Activated CD4-positive, alpha-beta T cell treated with anti-CD3 and anti-CD28 coated beads, Interleukin-2, amount 50 U/mL, for 16 hours (primary cell): ENCODE measurements at regions not wholly inside any gene's neighbourhood (a gene's known extent, or its start where the extent isn't known, plus 50 kb on each side); places are given as distances from the start of the nearest gene placed in this dataset.

Experiments used
- DNase-seq: peaks from one replicate; pipeline ENCODE4 v3.0.0-alpha.2; 2020

DNA sequence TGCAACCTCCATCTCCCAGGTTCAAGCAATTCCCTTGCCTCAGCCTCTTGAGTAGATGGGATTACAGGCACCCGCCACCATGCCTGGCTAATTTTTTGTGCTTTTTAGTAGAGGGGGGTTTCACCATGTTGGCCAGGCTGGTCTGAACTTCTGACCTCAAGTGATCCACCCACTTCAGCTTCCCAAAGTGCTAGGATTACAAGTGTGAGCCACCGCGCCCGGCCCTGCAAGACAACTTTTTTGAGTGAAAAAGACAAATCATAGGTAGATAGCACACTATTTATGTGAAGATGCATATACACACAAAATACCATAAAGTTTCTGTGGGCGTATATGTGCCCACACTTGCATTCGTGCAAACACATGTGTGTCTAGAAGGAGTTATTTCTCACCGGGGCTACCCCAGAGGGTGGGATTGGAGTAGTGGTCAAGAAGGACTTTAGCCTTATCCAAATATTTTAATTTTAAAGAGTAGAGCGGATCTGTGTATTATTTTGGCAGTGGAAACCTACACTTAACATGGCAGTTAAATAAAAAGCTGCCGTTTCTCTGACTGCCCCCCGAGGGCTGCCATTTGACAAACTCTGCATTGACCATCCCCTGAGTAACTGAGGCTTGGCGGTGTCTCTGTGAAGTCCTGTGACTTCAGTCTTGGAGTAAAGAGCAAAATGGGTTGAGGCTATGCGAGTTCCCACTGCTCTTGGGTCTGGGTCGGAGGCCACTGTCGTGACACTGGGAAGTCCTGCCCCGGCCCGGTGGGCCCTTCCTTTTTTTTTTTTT lies 93.4 kb upstream of the PTCH1 start:
- DNase-seq: no peak

DNA sequence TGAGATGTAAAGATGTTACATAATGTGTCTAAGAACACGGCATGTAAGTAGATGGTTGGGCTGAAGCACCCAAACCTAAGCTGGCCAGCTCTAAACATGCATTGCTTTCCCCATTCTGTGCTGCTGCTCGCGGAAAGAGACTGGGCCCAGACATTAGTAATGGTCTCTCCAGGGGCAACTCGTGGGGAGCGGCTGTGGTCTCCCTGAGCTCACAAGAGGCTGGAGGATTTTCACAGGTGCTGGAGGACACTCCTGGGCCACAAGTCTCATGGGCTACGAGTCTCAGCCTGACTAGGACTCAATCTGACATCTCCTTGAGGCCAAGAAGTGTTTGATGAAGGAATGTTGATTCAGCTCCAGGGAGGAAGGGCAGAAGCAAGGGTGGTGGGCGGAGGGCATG lies 92.7 kb upstream of the PTCH1 start:
- no peak for DNase-seq

DNA sequence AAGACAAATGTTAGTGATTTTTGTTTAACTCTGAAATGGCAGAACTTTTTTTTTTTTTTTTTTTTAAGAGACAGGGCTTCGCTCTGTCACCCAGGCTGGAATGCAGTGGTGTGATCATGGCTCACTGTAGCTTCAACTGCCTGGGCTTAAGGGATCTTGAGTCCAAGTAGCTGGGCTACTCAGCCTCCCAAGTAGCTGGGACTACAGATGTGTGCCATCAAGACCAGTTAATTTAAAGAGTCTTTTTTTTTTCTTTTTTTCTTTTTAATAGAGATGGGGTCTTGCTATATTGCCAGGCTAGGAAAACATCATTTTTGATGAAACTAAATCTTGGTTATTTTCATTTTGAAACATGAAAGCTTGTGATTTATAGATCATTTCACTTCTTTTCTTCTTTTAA lies 91.6 kb upstream of the PTCH1 start:
- no peak for DNase-seq

- no peak for DNase-seq
These were observed 90.7 kb upstream of the PTCH1 start for GRCh38 chr9:95607507-95607906.

DNA sequence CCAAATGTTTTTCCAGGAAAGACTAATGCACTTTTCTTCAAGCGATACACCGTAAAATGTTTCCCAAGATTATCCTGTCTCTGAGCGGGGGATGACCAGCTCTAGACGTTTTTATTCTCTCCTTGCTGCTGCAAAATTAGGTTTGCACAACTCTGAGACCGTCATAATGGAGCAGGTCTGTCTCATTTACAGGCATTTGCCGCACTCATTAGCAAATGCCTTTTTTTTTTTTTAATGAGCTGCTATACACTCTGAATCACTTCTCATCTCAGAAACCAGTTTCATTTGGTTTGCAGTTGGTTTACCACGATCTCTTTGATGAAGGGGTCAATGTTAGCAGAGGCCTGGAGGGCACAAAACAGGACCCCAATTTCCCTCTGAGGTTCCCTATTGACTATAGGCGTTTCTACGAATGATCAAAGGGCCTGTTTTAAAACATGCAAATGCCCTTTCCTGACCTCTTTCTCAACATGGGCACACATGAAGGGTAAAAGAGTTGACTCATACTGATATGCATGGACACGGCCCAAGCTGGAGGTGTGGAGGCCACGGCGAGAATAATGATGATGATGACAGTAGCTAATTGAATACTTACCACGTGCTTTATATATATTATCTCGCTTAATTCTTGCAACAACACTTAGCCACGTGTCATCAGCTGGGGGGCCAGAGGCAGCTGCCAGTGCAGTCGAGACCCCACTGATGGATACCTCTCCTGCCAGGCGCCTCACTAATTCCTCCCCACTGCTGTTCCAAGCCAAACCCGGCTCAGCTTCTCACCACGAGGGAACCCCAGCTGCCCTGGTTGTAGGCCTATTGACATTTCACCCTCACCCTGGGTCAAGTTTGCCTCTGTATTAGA lies 89.9 kb upstream of the PTCH1 start:
- no peak for DNase-seq

DNA sequence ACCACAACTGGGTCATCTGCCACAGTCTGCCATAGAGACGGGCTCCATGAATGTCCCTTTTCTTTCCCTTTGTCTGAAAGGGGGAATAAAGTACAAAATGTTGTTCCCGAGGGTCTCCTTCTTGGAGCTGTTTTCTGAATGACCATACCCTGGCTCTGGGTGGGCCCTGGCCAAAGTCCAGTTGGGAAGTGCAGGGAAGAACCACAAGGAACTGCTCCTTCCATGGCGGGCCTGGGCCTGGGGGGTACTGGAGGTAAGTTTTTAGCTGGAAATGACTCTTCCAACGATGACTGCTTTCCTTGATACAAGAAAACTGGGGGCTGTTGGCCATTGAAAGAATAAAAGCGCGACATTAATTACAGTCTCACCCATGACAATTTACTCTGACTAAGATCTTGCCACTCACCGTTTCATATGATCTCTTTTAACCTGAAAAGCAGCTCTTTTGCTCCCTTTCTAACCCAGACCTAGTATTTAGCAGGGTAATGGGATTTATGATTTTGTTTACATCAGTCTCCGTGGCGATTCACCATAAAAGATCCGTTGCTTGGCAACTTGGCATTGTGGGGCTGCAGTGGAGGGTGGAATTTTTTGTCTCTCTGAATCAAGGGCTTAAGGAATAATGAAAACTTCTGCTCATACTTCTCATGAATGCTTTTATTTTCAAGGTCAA lies 89.2 kb upstream of the PTCH1 start:
- no peak for DNase-seq

GRCh38 chr9:95605101-95605500 lies 88.3 kb upstream of the PTCH1 start:
- DNase-seq: no peak

DNA sequence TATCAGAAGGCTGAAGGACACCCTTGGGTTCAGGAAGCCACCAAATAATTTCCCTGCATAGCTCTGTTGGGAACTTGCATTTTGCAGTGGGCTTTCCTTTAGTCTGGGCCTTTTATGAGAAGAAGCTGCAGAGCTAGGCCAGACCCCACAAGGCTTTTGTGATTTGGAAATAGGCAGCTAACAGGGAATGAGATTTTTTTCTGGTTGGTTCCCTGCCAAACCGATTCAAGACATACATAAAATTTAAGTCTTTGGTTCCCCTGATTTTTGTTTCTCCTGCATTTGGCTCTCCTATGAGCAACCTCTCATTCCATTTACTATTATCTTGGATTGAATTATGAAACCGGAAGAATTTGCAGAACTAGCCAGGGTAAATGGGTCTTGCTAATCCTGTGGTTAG lies 81.5 kb upstream of the PTCH1 start:
- DNase-seq: no peak

GRCh38 chr9:95595721-95596295 lies 79.0 kb upstream of the PTCH1 start:
- no peak for DNase-seq

- DNase-seq: no peak
These were observed 76.2 kb upstream of the PTCH1 start for GRCh38 chr9:95592931-95593330.

GRCh38 chr9:95588724-95589588 lies 72.2 kb upstream of the PTCH1 start:
- DNase-seq: no peak

- DNase-seq: no peak
These were observed 70.5 kb upstream of the PTCH1 start for GRCh38 chr9:95587021-95587964.

DNA sequence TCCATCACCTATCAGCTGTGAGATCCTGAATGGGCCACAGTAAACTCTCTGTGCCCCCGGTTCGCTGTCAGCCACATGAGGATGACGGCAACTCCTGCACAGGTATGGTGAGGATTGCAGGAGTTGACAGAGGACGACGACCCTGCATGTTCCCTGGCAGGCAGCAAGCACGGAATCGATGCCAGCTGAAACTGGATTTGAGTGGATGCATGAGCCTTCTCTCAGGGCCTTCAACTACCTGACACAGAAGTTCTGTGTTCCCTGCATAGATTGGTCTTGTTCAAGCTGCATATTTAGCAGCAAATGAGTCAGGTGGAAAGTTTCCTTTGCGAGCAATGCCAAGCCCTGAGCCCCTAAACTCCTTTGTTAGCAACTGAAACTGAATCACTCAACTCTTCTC lies 69.6 kb upstream of the PTCH1 start:
- DNase-seq: no peak

DNA sequence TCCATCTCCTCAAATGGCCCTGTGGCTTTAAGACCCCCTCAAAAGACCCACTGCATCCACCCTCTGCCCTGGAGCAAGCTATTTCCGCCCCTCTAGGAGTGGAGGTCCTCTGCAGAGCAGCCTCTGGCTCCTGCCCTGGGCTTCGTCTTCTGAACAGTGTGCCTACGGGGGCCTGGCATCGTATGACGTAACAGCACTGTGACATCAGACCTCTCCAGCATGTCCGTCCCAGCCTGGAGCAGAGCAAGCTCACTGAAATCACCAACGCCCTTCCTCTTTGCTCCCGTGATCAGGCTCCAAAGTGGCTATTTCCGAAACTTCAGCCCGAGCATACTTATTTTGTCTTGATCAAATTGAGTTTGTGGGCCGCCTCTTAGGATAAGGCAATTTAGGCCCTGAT lies 69.1 kb upstream of the PTCH1 start:
- DNase-seq: no peak

- no peak for DNase-seq
These were observed 67.4 kb upstream of the PTCH1 start for GRCh38 chr9:95584176-95584575.

GRCh38 chr9:95581900-95582299 lies 65.1 kb upstream of the PTCH1 start:
- DNase-seq: no peak

- no peak for DNase-seq
These were observed 64.3 kb upstream of the PTCH1 start for GRCh38 chr9:95580812-95581761.

- no peak for DNase-seq
These were observed 58.2 kb upstream of the PTCH1 start for GRCh38 chr9:95574866-95575553.

DNA sequence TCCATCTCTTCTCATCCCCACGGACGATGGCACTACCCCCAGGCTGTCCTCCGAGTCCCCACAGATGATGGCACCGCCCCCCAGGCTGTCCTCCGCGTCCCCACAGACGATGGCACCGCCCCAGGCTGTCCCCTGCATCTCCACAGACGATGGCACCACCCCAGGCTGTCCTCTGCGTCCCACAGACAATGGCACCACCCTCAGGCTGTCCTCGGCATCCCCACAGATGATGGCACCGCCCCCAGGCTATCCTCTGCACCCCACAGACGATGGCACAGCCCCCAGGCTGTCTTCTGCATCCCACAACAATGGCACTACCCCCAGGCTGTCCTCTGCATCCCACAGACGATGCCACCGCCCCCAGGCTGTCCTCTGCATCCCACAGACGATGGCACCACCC lies 57.4 kb upstream of the PTCH1 start:
- no peak for DNase-seq
